NAMALWA (cell line): ENCODE measurements at regions not wholly inside any gene's neighbourhood (a gene's known extent, or its start where the extent isn't known, plus 50 kb on each side); places are given as distances from the start of the nearest gene placed in this dataset.

Experiments used
- DNase-seq: peaks from one replicate; pipeline ENCODE4 v3.0.0-alpha.2; 2015; ENCODE audit warnings: low spot score

DNA sequence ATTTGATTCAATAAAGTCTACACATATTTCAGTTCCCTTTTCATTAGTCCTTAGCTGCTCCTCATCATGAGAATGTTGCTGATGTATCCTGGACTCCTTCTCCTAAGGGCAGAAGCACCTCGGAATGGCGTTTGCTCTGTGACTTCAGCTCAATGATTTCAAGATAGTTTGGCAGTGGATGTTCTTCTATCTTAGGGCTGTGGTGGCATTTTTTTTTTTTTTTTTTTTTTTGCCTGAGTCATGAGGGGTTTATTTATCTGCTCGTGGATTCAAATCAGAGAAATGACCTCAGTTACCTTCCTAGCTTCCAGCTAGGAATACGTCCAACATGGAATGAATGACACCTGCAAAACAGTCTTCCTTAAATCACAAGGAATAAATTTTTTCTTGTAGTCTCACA lies 220.0 kb upstream of the ZBED5 start:
- no peak for DNase-seq

DNA sequence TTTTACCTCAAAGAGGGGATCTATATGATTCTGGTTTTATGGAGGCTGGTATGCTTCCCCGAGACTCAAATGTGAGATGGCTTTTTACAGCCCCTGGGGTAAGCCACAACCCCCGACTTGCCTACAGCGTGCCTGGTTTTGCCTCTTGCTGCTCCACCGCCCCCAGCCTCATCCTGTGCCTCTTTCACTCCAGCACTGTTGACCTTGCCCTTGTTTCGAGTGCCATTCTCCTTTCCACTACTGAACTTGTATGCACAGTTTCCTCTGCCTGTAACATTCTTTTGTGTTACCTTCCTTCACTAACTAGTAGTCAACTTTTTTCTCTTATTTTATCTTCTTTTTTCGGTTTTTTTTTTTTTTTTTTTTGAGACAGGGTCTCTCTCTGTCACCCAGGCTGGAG lies 219.0 kb upstream of the ZBED5 start:
- no peak for DNase-seq

DNA sequence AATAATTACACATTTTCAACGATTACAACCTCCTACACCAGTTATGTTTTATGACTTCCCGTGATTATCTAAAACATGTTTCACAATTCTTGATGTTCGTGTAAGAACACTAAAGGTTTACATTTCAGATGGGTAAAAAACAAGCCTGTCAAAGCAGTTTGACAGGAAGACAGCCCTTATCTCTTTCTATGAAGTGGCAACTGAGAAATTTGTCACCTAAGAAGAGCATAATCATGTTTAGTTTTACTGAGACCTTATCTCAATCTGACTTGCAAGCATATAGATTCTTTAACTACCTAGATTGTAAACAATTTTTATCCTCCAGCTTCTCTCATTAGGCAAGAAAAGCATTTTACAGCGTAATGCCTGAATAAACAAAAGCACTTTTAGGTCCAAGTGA lies 218.4 kb upstream of the ZBED5 start:
- no peak for DNase-seq

DNA sequence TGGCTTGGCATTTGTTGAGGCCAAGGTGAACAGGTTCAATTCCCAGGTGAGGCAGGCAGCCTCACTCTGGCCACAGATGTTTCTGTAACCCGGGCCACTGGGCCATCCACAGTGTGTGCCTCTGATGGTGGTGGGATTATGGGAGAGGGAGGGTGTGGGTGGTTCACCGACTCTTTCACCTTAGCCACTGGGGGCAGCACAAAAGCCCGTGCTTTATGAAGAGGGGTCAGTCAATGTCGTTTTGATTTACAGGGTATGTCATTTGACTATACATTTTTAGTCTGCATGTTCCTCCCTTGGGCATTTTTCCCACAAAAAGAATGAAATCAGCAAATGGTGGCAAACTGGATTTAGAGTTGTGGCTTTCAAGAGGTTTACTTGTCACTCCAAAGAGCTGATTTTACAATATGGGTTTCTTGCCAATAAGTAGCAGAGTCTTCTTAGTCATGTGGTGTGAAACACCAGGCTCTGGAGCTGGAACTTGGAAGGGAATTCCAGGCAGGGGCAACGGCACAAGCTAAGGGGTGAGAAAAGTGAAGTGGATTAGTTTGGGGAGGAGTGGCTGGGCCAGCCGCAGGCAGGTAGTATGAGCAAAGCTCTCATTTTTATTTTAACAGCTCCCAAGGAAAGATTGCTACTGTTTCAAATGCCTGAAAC lies 217.8 kb upstream of the ZBED5 start:
- no peak for DNase-seq

DNA sequence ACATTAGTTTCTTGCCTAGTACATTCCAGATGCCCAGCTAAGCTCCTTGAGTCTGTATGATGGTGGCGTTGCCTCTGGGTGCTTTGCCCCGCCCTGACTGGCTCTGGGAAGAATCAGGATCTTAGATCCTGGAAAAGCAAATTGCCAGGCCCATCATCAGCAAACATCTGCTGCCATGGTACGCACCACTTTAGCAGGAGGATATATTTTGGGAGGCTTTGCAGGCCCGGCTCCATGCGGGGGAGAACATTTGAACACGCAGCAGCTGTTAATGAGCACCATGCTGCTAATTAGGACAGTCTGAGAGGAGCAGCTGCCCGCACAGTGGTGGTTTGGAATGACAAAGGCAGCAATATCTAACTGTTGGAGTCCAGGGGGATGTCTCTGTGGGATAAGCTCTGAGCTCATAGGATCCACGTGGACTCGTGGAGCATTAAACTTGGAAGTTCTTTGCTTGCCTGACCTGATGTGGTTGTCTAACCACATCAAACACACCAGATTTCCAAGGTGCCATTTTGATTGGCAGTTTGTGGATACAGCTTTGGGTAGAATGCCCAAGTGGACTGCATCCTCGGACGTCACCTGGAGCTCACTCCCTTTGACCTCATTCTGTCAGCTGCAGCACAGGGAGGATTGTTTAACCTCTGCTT lies 217.0 kb upstream of the ZBED5 start:
- DNase-seq: no peak

GRCh38 chr11:11073996-11074395 lies 216.1 kb upstream of the ZBED5 start:
- DNase-seq: no peak

- no peak for DNase-seq
Observed at GRCh38 chr11:11072067-11072466, 214.2 kb upstream of the ZBED5 start.

GRCh38 chr11:11071486-11071885 lies 213.6 kb upstream of the ZBED5 start:
- no peak for DNase-seq

GRCh38 chr11:11070976-11071375 lies 213.1 kb upstream of the ZBED5 start:
- DNase-seq: no peak

GRCh38 chr11:11069841-11070835 lies 212.3 kb upstream of the ZBED5 start:
- DNase-seq: no peak

- no peak for DNase-seq
Observed at GRCh38 chr11:11068113-11068512, 210.3 kb upstream of the ZBED5 start.

GRCh38 chr11:11065396-11065795 lies 207.5 kb upstream of the ZBED5 start:
- no peak for DNase-seq

DNA sequence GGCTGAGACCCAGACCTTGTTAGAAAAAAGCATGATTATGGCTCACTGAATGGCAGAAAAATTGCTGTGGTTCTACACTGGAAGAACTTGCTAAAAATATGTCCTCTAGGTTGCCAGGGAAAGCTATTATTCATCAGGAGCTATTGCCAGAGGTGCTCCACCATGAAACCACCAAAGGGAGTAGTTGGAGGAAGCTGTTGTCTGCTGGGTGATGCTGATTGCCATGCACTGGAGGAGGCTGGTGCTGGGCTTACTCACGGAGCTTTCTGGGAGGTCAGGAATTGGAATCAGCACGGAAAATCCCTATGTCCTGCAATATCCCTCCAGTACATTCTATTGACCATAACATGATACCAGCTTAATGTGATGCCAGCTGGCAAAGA lies 199.6 kb upstream of the ZBED5 start:
- DNase-seq: no peak

DNA sequence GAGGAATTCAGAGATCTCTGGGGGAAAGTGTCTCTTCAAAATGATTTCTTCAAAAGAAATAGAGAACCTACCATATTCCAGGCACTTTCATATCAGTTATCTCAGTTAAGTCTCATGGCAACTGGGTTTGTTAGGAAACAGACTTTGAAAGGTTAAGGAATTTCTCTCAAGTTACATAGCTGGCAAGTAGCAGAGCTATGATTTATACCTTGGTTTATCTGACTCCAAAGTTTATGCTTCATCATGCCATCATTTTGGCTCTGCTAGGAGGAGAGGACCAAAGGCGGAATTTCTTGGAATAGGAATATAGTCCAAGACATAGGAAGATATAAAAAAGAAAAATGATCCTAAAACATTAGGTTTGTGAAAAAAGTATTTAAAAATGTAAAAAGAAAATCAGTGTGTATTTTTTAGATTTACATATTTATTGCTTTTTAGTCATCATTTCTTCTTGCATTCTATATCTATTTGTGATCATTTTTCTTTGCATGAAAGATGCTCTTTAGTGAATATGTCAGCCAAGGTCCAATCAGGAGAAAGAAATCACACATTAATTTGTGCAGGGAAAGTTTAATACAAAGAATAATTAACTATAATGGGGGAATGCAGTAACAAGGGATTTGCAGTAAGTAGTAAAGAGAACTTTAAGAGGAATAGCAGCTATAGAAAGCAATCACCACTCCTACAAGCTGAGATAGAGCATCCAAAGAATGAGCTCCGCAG lies 199.1 kb upstream of the ZBED5 start:
- DNase-seq: no peak

DNA sequence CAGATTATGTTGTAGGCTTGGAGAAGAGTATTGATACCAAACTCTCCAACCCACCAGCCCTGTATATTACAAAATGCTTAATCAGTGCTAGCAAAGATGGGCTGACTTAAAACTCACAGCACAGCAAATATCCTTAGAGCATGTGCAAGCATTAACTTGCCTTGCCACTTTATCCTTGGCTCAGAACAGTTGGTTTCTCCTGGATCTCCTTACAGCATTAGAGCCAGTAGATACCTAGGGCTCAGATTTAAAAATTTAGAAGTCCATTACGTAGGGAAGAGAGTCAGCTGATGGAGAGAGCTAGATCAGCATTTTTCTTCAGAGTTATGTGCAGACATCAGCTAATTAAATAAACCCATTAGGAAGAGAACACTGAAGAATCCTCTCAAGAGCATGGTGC lies 198.5 kb upstream of the ZBED5 start:
- DNase-seq: no peak

GRCh38 chr11:11047851-11048610 lies 190.2 kb upstream of the ZBED5 start:
- DNase-seq: no peak

GRCh38 chr11:11046781-11047180 lies 188.9 kb upstream of the ZBED5 start:
- no peak for DNase-seq

DNA sequence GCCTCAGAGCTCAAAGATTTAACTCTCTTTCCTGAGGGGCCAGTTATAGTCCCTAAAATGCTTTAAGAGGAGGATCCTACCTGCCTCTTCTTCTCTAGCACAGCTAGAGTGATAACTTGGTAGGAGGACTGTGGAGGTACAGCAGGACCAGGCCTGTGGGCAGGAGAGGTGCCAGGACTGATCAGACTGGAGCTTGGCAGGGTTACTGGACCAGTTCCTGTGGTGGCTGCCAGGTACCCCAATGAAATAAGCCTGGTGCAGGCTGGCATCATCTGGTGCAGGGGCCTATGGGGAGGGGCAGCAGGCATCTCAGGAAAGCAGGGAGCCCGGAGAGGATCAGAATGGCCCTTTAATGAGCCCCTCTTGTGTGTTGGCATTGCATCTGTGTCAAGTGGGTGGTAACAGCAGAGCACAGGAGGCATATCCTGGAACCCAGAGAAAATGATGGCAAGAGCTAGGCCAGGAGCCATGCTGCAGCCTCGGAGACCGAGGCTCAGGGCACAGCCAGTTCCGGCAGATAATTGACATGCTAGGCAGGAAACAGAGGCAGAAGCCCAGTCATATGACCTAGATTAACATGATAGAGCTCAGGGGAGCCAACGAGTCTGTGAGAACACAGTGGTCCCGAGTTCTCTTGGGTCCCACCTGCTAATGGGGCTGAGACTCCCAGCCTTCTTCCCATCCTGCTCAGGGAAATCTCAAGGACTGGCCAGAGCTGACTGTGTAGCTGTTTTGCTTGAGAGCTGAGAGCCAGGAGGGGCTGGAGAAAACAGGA lies 187.5 kb upstream of the ZBED5 start:
- no peak for DNase-seq

- no peak for DNase-seq
Observed at GRCh38 chr11:11044137-11044855, 186.4 kb upstream of the ZBED5 start.

- DNase-seq: no peak
Observed at GRCh38 chr11:11043721-11044120, 185.9 kb upstream of the ZBED5 start.
